A549 (cell line): ENCODE measurements at regions not wholly inside any gene's neighbourhood (a gene's known extent, or its start where the extent isn't known, plus 50 kb on each side); places are given as distances from the start of the nearest gene placed in this dataset.

ENCODE experiments used
- KDM1A ChIP-seq: fragments of 200-600 bp; sonication (generic); IDR thresholded peaks from 2 replicates; pipeline ENCODE4 v1.6.1; 2016; ENCODE audit warnings: low read depth, mild to moderate bottlenecking
- PBX3 ChIP-seq: IDR thresholded peaks from 2 replicates; pipeline ENCODE4 v1.6.1; 2012
- POLR2A ChIP-seq: IDR thresholded peaks from 2 replicates; pipeline ENCODE4 v1.6.1; 2012; ENCODE audit warnings: mild to moderate bottlenecking, low read length

- no peak for TF ChIP-seq POLR2A
- no peak for TF ChIP-seq PBX3
- no peak for TF ChIP-seq KDM1A
Observed at GRCh38 chr10:42979181-42979580, 97.7 kb upstream of the RET start.
